MM.1S (cell line): ENCODE measurements at regions not wholly inside any gene's neighbourhood (a gene's known extent, or its start where the extent isn't known, plus 50 kb on each side); places are given as distances from the start of the nearest gene placed in this dataset.

ENCODE experiments used
- DNase-seq: peaks from one replicate; pipeline ENCODE4 v3.0.0-alpha.2; 2015
- H2AFZ ChIP-seq: fragments of 300-600 bp; sonication (generic); 2 replicates; pipeline ENCODE4 v1.6.0; 2016; ENCODE audit warnings: antibody characterized with exemption, low read length
- H3F3A ChIP-seq: fragments of 300-600 bp; sonication (generic); 2 replicates; pipeline ENCODE4 v1.6.1; 2016; ENCODE audit warnings: mild to moderate bottlenecking, antibody characterized with exemption, low read length, moderate library complexity, mixed read lengths; ENCODE audit not compliant: insufficient read depth
- H3K27ac ChIP-seq: fragments of 300-600 bp; sonication (generic); 2 replicates; pipeline ENCODE4 v1.5.1; 2016; ENCODE audit warnings: mild to moderate bottlenecking, low read length
- H3K27me3 ChIP-seq: fragments of 300-600 bp; sonication (generic); replicated peaks from 2 replicates; pipeline ENCODE4 v1.6.0; 2016; ENCODE audit warnings: low read length; ENCODE audit not compliant: insufficient read depth
- H3K36me3 ChIP-seq: fragments of 300-600 bp; sonication (generic); replicated peaks from 2 replicates; pipeline ENCODE4 v1.6.1; 2016; ENCODE audit warnings: mild to moderate bottlenecking, low read length, mixed read lengths; ENCODE audit not compliant: insufficient read depth
- H3K4me1 ChIP-seq: fragments of 300-600 bp; sonication (generic); 2 replicates; pipeline ENCODE4 v1.6.1; 2016; ENCODE audit warnings: low read length, mixed read lengths
- H3K4me2 ChIP-seq: fragments of 300-600 bp; sonication (generic); 2 replicates; pipeline ENCODE4 v1.6.0; 2016; ENCODE audit warnings: low read depth, low read length
- H3K4me3 ChIP-seq: fragments of 300-600 bp; sonication (generic); 2 replicates; pipeline ENCODE4 v1.5.1; 2016; ENCODE audit warnings: low read length, mixed read lengths
- H3K79me2 ChIP-seq: fragments of 300-600 bp; sonication (generic); 2 replicates; pipeline ENCODE4 v1.6.1; 2016; ENCODE audit warnings: mixed run types, low read length, mixed read lengths
- H3K9ac ChIP-seq: fragments of 300-600 bp; sonication (generic); 2 replicates; pipeline ENCODE4 v1.6.1; 2016; ENCODE audit warnings: low read length, mixed read lengths
- H3K9me2 ChIP-seq: fragments of 300-600 bp; sonication (generic); replicated peaks from 2 replicates; pipeline ENCODE4 v1.6.1; 2016; ENCODE audit warnings: mild to moderate bottlenecking, low read length, mixed read lengths; ENCODE audit not compliant: insufficient read depth
- H3K9me3 ChIP-seq: fragments of 300-600 bp; sonication (generic); replicated peaks from 2 replicates; pipeline ENCODE4 v1.6.1; 2016; ENCODE audit warnings: mild to moderate bottlenecking, low read length, mixed read lengths; ENCODE audit not compliant: insufficient read depth
- H4K20me1 ChIP-seq: fragments of 300-600 bp; sonication (generic); 2 replicates; pipeline ENCODE4 v1.6.1; 2016; ENCODE audit warnings: mild to moderate bottlenecking, low read length, moderate library complexity, mixed read lengths; ENCODE audit not compliant: insufficient read depth
- EZH2 ChIP-seq: fragments of 300-600 bp; sonication (generic); optimal IDR thresholded peaks from 2 replicates; pipeline ENCODE3; 2017; ENCODE audit warnings: low read depth, mild to moderate bottlenecking, antibody characterized with exemption, low read length, mixed read lengths
- EZH2phosphoT487 ChIP-seq: fragments of 300-600 bp; sonication (generic); IDR thresholded peaks from 2 replicates; pipeline ENCODE4 v1.6.1; 2018; ENCODE audit warnings: antibody characterized with exemption, low read length
- TF ChIP-seq, protein P1 (sequence below): fragments of 300-600 bp; sonication (generic); IDR thresholded peaks from 2 replicates; pipeline ENCODE4 v1.5.1; 2016; ENCODE audit warnings: antibody characterized with exemption, low read length, mixed read lengths

- Histone ChIP-seq H3K27me3 (no peaks in the 10 kb centered on the region), H3K9ac (no peak overlapping the region), H2AFZ (no peak overlapping the region), H3K9me3 (no peaks in the 10 kb centered on the region), H3K79me2 (no peaks in the 10 kb centered on the region), H3K36me3 (no peaks in the 10 kb centered on the region), H3K9me2 (no peaks in the 10 kb centered on the region), H3K27ac (no peak overlapping the region), H3K4me1 (no peaks in the 10 kb centered on the region), H3K4me3 (no peak overlapping the region), H3F3A (no peaks in the 10 kb centered on the region), H4K20me1 (no peaks in the 10 kb centered on the region), H3K4me2 (no peak overlapping the region)
- no peak for TF ChIP-seq EZH2
- no peak for TF ChIP-seq EZH2phosphoT487
- TF ChIP-seq, protein P1, sequence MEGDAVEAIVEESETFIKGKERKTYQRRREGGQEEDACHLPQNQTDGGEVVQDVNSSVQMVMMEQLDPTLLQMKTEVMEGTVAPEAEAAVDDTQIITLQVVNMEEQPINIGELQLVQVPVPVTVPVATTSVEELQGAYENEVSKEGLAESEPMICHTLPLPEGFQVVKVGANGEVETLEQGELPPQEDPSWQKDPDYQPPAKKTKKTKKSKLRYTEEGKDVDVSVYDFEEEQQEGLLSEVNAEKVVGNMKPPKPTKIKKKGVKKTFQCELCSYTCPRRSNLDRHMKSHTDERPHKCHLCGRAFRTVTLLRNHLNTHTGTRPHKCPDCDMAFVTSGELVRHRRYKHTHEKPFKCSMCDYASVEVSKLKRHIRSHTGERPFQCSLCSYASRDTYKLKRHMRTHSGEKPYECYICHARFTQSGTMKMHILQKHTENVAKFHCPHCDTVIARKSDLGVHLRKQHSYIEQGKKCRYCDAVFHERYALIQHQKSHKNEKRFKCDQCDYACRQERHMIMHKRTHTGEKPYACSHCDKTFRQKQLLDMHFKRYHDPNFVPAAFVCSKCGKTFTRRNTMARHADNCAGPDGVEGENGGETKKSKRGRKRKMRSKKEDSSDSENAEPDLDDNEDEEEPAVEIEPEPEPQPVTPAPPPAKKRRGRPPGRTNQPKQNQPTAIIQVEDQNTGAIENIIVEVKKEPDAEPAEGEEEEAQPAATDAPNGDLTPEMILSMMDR: no peak
- no peak for DNase-seq
These were observed 175.1 kb upstream of the HDAC9 start for GRCh38 chr7:18320422-18320821.

DNA sequence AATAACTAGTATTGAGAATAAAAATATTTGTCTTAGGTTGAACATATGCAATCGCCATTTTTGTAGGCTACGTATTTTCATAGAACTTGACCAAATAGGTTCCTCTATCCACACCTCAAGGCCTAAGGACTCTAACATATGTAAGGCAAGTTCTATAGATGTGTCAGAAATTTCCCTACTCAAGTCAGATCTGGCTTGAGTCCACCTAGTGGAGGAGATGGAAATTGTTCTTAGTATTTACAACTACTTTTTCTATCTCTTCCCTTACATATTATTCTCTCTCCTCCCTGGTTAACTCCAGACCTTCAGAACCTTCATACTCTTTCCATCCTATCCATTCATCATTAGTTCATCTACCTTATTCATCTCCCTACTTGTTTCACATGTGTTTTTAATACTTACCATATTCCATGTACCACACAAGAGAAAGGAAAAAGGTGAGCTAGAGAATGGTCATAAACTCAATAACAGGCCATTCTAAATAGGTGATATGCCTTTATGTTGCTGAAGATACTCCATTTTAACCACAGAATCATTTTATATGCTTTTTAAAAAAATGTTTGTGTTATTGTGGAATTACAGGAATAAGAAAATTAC, 174.5 kb upstream of the HDAC9 start:
- Histone ChIP-seq H3K4me1 (no peaks in the 10 kb centered on the region), H3K36me3 (no peaks in the 10 kb centered on the region), H3K9ac (no peak overlapping the region), H3K4me3 (no peak overlapping the region), H3K9me3 (no peaks in the 10 kb centered on the region), H3F3A (no peaks in the 10 kb centered on the region), H3K27ac (no peak overlapping the region), H3K4me2 (no peak overlapping the region), H4K20me1 (no peaks in the 10 kb centered on the region), H3K9me2 (no peaks in the 10 kb centered on the region), H3K79me2 (no peaks in the 10 kb centered on the region), H3K27me3 (no peaks in the 10 kb centered on the region), H2AFZ (no peak overlapping the region)
- TF ChIP-seq, protein P1: peak; percentile 60
- TF ChIP-seq EZH2phosphoT487 (no peak), EZH2 (no peak)
- peak; percentile 65 for DNase-seq

DNA sequence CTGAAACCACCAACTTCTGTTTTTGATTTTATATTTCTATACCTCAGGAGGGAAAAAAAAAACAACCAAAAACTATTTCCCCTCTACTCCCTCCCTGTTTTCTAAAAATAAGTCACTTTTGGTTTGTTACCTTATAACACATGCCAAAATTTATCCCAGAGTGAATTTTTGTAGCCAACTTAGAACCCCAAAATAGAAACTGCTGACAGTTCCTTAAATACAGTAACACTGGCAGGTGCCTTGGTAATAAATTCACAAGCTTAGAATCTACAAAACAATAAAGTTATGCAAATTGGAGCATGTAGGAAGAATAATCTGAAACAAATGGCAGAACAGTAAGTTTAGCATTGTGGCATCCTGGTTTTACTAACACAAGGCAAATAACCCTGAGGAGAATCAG, 165.0 kb upstream of the HDAC9 start:
- peak overlapping the region; percentile 4; the same call in 1 of the 2 replicates for H3K27ac ChIP-seq
- DNase-seq: peak; percentile 25
- no peaks in the 10 kb centered on the region for H3K79me2 ChIP-seq
- no peaks in the 10 kb centered on the region for H3K36me3 ChIP-seq
- H3K4me3 ChIP-seq: no peak overlapping the region
- H3K27me3 ChIP-seq: no peaks in the 10 kb centered on the region
- H4K20me1 ChIP-seq: no peaks in the 10 kb centered on the region
- H3F3A ChIP-seq: no peaks in the 10 kb centered on the region
- no peaks in the 10 kb centered on the region for H3K9me3 ChIP-seq
- peak overlapping the region; percentile 67 for H3K4me2 ChIP-seq
- H3K9ac ChIP-seq: no peak overlapping the region
- H3K4me1 ChIP-seq: peaks cover 15% of the 10 kb centered on the region
- TF ChIP-seq EZH2: no peak
- TF ChIP-seq, protein P1: no peak
- no peak for TF ChIP-seq EZH2phosphoT487
- H3K9me2 ChIP-seq: no peaks in the 10 kb centered on the region
- H2AFZ ChIP-seq: peak overlapping the region; percentile 41
